ENCODE measurements at regions not wholly inside any gene's neighbourhood (a gene's known extent, or its start where the extent isn't known, plus 50 kb on each side); places are given as distances from the start of the nearest gene placed in this dataset.

DNA sequence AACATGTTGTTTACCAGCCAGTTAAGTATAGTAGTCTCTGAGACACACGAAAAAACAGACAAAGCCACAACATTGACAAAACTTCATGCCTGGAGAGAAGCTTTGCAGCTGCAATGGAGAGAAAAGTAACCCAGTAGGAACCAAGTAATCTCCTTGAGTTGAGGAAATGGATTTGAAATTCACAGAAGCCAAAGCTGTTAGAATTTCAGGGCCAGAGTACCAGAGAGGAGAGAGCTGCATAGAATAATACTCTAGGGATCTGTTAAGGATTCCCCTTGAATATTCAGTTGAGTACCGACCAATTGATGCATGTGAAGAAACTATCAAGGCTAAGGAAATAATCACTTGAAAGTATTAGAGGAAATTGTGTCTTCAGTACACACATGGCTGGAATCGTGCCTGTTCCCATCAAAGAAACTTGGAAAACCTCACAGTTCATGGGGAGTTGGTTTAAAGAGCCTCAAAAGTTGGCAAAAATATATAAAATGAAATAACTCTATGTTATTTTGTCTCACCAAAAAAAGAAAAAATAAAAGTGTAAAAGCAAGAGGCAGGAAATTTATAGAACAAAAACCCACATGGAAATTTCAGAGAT, 324.0 kb upstream of the NEGR1 start:
- DNase-seq = no peak

DNA sequence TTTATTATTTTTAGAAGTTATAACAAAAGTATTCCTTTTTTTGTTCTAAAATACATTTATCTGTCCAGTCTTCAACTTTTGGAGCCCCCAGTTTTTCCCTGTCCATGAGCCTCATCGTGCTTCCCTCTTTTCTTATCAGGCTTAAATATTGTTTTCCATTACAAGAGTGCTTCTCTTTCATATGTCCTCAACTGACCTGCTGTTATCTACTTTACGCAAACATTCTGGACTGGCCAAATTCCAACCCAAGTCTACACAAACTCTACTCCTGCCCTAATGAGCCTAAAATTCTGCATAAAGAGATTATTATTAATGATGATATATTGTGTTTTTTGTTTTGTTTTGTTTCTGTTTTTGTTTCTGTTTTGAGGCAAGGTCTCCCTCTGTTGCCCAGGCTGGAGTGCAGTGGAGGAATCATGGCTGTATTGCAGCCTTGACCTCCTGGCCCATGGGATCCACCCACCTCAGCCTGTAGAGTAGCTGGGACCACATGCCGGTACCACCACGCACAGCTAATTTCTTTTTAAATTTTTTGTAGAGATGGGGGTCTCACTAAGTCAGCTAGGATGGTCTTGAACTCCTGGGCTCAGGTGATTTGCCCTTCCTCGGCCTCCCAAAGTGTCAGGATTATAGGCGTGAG, 318.8 kb upstream of the NEGR1 start:
- no peak for DNase-seq

DNA sequence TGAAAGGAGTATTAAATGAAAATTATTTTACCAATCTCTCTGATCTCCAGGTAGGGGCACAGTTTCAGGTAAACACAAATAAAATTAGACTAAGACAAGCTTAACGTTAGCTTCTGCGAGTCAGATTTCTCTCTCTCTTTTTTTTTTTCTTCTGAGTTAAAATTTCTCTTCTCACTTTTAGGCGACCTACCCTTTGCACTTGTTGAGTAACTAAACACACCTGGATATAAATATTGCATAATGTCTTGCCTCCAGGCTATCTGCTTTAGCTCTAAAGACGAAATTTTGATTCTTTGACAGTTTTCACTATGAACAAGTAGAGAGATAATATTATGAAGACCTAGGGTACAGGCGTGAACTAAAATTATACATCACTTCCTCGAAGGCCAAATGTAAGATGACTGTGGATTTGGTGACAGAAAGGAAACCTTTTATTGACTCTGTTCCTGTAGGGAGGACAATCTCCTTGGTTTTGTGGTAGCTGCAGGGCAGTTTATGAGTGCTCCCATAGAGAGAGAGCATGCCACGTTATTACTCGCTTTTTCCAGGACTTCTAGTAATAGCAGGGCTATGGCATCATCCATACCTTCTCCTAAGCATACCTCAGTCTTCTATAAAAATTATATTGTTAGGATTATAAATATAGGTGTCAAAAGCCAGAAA, 303.8 kb upstream of the NEGR1 start:
- DNase-seq = no peak

DNA sequence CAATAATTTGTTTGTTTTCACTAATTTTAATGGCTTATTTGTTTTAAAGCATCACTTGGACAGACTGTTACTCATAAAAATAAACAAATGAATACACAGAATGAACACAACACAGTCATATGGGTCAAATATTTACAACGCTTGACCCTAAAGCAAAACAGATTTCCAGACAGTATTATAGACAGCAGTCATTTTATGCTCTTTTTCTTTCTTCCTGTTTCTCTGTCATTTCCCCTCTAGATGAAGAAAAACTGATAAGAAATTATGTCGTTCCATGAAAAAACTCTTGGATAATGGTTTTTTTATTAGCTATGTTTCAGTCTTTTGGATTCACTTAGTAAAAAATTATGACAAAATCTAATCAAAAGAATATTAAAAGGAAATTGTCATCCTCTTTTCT, 297.3 kb upstream of the NEGR1 start:
- DNase-seq = no peak

DNA sequence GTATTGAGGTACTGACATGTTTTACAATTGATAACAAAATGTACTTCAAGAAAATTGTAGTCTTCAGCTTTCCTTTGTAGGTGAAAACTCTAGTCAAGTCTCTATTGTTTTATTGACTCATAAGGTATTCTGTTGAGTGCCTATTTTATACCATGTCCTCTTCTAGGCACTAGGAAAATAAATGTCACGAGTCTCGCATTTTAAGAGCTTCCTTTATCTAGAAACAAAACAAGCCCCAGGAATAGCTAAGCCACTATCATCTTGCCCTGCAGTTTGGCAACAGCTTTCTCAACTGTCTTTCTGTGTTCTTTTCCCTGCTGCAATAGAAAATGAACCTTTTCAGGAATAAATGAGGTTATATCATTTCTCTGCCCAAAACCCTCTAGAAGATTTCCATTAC, 288.5 kb upstream of the NEGR1 start:
- DNase-seq = no peak

DNA sequence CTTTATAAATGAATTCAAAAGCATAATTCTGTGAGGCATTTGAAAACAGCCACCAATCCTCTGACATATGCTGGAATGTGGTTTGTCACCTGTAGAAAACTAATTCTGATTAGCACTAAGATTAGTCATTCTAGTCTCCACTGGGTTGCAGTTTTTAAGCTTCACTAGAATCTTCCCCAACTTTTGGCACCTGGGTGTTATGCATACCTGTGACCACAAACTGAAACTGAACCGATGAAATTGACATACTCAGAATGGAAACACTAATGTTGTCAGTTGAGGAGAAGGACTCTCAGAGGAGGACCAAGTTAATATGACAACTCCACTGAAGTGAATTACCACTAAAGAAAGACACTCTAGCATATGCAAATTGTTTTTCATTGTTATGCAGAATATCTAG, 285.8 kb upstream of the NEGR1 start:
- no peak for DNase-seq

DNA sequence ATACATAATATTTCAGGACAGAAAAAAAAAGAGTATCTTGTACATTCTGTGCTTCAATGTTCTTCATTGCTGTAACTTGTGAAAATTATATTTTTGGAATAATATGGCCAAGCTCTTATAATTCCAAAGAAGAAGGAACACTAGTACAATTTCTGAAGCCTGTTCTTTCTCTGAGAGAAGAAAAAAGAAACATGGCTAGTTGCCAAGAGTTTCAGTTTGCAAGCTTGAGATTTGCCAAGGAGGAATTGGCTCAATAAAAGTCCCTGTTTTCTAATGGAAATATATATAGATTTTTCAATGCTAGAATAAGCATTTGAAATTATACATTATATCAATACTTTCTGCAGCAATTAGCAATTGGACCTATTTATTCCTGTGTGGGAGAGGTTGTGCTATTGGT, 285.2 kb upstream of the NEGR1 start:
- peak; percentile 3 for DNase-seq

DNA sequence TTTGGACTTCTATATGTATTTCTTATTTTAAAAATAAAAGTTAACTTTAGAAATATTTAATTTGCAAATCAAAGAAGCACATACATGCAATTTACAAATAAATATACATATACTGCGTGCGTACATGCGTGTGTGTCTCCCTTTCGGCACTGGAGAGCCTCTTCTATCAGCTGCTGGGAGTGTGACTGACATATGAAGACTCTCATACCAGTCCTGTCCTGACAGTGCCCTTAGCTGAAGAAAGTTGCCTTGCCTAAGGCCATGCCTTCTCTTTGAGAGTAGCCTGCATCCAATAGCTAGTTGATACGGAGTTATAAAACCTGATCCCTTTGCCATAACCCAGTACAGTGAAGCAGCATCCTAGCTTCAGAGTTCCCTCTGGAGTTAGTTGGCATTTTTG, 282.4 kb upstream of the NEGR1 start:
- no peak for DNase-seq

DNA sequence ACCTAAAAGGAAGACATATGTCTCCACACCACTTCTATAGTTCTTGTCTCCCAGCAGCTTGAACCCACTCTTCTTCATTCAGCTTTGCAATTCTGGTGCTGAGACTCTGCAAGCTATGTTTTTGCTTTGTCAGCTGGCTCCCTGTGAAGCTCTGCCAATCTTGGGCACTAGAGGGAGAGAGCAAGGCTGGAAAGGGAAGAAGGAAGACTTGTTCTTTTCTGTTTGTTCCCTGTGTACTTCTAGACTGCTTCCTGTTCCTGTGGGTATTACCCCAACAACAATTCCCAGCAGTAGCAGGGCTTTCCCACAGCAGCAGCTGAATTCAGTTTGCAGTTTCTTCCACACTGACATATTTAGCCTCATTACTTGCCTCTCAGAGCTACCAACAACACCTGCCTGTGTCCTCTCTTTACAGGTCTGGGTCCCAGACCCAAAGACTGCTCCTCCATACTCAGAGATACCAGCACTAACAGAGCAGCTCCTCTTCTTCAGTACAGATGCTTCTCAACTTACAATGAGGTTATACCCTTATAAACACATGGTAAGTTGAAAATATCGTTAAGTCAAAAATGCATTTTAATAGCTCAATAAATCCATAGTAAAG, 275.2 kb upstream of the NEGR1 start:
- DNase-seq = no peak

DNA sequence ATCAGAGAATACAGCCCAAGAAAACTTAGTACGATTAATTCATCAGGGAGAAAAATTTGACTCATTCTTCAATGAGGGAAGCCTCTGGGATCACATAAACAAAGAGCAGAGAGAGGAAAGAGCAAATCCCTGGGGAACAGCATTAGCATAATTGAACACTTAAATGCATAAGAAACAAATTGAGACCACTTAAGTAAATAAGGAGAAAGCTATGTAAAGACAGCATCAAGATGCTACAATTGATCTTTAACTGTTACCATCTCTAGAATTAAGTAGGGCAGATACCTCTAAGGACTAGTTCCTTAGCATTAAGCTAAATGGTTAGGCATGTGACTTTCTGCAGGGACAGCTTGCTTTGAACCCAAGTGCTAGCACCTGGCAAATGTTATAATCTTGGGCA, 265.1 kb upstream of the NEGR1 start:
- peak; percentile 43 for DNase-seq

DNA sequence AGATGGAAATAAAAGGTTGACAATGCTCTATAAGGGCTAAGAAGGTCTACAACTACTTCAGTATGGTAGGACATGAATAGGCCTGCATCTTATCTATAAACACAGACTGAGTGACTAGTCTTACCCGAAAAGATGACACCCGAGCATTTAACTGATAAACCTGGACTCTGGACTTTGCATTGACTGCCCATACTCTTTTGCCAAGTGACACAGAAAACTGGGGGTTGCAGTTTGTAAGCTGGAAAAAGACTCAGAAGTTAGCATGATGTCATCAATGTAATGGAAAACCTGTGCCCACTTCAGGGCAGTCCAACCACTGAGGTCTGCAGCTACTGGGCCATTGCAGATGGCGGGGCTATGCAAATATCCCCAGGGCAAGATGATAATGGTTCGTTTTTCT, 258.3 kb upstream of the NEGR1 start:
- DNase-seq = no peak

DNA sequence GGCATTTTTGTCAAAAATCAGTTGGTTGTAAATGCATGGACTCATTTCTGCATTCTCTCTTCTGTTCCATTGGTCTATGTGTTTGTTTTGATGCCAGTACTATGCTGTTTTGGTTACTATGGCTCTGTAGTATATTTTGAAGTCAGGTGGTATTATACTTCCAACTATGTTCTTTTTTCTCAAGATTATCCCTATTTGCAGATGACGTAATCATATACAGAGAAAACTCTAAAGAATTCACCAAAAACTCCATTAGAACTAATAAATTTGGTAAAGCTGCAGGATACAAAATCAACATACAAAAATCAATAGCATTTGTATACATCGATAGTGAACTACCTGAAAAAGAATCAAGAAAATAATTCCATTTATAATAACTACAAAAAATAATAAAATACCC, 253.1 kb upstream of the NEGR1 start:
- no peak for DNase-seq

DNA sequence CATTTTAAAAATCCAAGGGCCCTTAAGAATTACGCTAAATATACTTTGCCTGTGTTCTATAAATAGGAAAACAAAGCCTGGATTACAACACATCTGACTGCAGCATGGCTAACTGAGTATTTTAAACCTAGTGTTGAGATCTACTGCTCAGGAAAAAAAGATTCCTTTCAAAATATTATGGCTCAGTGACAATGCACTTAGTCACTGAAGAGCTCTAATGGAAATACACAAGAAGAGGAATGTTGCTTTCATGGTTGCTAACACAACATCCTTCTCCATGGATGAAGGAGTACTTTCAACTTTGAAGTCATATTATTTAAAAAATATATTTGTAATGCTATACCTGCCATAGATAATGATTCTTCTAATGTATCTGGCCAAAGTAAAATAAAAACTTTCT, 248.3 kb upstream of the NEGR1 start:
- DNase-seq = no peak

DNA sequence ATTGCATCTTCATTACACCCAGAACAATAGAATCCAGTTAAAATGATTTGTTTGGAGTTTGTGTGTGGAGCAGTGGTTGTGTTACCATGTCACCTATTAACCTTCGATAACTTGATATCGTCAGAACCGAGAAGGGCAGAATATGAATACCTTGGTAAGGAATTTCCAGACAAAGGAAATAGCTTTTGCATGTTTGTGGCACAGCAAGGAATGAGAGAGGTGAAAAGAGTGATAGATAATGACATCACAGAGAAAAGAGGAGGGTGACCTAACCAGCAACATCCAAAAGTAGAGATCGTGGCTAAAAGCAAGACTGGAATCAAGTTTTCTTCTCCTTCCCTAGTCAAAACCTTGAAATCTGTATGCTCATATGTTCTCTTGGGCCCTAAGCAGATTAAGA, 244.6 kb upstream of the NEGR1 start:
- no peak for DNase-seq

DNA sequence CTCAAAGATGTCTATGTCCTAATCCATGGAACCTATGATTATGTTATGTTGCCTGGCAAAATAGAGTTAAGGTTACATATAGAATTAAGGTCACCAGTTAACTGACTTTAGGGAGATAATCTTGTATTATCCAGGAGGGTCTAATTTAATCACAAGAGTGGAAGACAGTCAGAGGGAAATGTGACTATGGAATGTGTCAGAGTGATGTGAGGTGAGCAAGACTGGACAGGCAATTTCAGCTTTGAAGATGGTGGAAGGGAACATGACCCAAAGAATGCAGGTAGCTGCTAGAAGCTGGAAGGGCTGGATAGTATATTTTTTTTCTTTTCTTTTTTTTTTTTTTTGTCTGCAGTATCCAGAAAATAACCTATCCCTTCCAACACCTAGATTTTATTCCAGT, 241.7 kb upstream of the NEGR1 start:
- no peak for DNase-seq

DNA sequence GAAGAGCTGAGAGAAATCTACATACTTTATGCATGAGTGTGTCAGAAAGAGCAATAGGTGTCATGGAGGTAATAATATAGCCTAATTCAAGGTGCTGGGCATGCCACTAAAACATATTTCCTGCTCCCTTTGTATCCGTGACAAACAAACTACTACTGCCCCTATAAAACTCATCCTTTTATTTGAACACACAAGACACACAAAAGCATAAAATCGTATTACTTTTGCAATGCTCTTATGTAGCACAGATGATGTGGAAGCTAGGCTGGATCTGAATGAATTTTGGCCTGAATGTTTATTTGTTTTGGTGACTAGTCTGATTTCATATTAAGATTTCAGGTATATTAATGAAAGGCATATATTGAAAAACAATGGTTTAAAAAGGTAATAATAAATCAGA, 239.3 kb upstream of the NEGR1 start:
- no peak for DNase-seq

DNA sequence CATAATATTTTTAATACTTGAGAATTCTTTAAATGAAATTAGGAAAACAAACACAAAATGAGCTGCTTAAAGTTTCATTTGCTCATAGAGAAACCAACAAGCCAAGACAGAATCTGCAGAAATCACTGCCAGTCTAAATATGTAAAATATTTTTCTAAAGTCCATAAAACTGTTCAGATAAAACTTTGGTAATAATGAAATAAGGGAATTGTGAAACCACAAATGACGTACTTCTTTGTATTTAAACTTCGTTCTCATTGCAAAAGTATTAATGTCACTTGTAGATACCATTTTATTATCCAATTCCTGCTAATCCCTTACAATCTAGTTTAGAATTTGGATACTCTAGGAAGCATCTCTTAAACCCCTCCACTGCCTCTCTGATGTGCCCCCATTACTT, 234.5 kb upstream of the NEGR1 start:
- no peak for DNase-seq

DNA sequence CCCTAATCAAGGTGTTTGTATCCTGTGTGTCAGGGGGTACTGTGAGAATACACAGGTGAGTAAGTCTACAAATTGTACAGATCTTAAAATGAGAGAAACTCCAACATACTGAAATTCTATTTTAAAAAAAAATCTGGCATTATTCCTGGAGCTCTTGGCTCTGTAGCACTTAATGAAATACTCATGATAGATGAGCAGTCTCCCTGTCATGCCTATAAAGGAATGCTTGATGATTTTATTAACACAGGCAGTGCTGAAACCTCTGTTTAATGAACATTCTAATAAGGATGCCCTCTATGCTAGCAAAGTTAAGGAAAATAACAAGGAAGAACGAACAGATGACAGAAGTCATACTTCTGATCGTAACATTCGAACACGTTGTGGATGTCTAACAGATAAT, 233.9 kb upstream of the NEGR1 start:
- DNase-seq = no peak

DNA sequence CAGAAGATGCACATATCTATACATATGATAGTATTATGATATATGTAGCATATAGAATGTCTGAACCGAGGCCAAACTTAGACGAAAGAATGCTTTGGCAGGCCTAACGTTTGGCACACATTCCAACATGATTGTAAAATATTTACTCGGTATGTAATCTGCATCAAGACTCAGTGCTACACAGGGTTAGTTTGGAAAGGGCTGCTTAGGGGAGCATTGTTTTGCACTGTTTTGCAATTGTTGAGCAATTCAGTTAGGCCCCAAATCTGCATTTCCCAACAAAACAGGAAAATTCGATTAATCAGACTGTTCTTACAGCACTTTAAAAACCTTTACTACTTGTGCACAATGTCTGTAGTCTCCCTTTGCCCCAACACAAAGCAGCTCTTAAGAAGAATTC, 216.0 kb upstream of the NEGR1 start:
- no peak for DNase-seq

DNA sequence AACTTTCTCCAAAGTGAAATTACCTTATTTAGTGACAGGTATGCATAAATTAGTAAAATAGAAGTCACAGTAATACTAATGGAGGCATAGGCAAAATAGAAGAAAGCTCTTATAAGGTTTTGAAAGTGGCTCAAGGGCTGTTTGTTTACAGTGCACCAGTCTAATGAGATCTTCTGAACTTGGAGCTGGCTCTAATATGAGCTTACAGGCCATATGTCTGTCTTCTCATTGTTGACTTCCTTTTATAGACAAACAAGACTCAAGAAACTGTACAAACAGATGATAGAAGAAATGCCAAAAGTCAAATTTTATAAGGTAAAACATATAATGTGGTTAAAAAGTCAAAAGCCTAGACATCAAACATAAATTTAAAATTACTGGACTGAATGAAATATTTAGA, 207.5 kb upstream of the NEGR1 start:
- DNase-seq = no peak

DNA sequence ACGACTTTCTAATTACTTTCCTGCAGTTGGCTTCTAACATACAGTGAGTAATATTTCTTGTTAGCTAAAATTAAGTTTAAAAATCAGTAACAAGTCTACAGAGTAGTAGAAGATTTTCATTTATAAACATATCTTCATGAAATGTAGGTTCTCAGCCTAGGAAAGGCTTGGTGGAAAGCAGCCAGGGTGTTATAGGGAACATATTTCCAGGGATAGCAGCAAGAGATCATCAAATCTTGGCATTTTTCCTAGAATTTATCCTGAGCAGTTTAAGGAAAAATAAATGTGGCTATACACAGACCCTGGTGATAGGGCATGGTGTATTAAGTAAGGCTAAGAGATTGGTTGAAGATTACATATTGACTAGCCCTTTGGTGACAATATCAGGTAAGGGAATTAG, 203.5 kb upstream of the NEGR1 start:
- DNase-seq = no peak

DNA sequence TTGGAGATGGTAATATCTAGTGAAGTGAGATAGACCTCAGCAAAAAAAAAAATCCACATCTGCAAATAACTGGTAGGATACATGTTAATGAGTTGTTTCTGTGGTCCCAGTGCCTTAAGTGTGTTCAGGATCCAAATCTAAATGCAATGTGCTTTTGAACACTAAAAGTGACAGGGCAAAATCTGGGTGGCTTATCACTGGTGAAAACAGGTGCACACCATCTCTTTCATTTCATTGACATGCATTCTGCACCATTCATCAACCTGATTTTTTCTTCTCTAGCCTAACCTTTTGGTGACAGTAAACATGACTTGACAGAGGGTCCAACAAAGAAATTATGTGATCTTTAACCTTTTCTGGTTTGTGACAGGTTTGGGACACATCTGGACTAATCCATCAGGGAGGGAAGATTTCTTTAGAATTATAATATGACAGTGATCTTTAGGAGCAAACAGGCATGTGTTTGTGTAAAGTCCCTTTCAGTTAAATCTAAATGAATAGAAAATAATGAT, 201.6 kb upstream of the NEGR1 start:
- DNase-seq = no peak

DNA sequence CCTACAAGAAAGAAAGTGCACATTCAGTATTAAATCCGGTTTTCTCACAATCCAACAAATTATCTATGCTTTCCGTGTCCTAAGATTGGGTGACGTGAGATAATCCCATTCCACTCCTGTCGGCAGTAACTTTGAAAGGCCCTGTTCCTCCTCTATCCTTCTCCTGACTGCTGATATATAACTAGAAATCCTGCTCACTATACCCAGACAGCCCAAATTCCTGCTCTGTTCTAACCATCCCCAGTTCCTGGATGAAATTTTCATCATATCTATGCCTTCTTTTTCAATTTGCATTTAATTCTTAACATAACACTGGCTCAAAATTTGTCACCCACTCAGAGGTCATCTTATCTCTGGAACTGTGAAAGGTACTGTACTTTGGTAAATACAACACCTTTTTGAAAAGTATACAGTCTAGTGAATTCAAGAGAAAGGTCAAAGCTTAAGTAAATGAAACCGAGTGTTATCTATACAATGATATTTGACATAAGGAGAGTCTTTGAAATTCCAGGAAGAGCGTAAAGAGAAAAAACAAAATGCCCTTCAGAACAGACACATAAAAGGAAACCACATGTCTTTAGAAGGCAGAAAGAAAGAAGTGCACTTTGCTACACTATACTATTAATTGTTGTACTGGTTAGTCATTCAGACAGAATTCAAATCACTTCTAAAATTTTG, 200.5 kb upstream of the NEGR1 start:
- DNase-seq = no peak
